GM12878 (cell line): ENCODE measurements at regions not wholly inside any gene's neighbourhood (a gene's known extent, or its start where the extent isn't known, plus 50 kb on each side); places are given as distances from the start of the nearest gene placed in this dataset.

Experiments
- ATAC-seq: fragments of 200-7000 bp; cut with Tn5 transposase; 3 replicates; pipeline ENCODE4 v1.9.1; 2020; ENCODE audit warnings: mild to moderate bottlenecking, moderate library complexity
- BruUV-seq: library from RNA; stranded (reverse); fragments of 400-500 nt; replicated peaks from 2 replicates; lab custom pipeline; 2021; lab: Mats Ljungman, UMichigan
- CTCF ChIA-PET: fragments of 300-600 bp; sonication (Branson Sonifier 250); formaldehyde crosslinking; extraction: SDS; loops from one replicate; lab custom pipeline; 2021; ENCODE audit warnings: inconsistent platforms; lab: Yijun Ruan, JAX
- POLR2A ChIA-PET: fragments of 350-600 bp; formaldehyde crosslinking; extraction: SDS; loops from one replicate; lab custom pipeline; 2021; ENCODE audit warnings: inconsistent platforms; lab: Charles Lee
- RAD21 ChIA-PET: fragments of 300-600 bp; sonication (Branson Sonifier 250); formaldehyde crosslinking; loops from one replicate; lab custom pipeline; 2023; ENCODE audit warnings: antibody characterized with exemption; ENCODE audit not compliant: unreplicated experiment; lab: Charles Lee
- SMC1A ChIA-PET: fragments of 300-600 bp; sonication (Branson Sonifier 250); formaldehyde crosslinking; loops from one replicate; lab custom pipeline; 2023; ENCODE audit not compliant: unreplicated experiment, uncharacterized antibody; lab: Charles Lee
- DNase-seq: peaks from one replicate; pipeline ENCODE4 v3.0.0-alpha.2; 2011; ENCODE audit warnings: low read depth, low spot score
- FAIRE-seq: peaks from 3 replicates; lab custom pipeline; 2011; peaks lifted over from hg19 to GRCh38; lab: Jason Lieb, UNC
- H2AFZ ChIP-seq: 2 replicates; pipeline ENCODE4 v1.6.0; 2011; ENCODE audit warnings: low read depth, low read length, control low read depth; ENCODE audit not compliant: control insufficient read depth
- H3K27ac ChIP-seq: 2 replicates; pipeline ENCODE4 v1.5.1; 2011; ENCODE audit warnings: control low read depth; ENCODE audit not compliant: control insufficient read depth, insufficient read depth
- H3K27me3 ChIP-seq, 2 experiments: replicated peaks in 1 of 2; 2 replicates each; pipeline versions ENCODE4 v1.6.0 to v1.6.1; 2011; ENCODE audit warnings: low read length in 1 of 2; ENCODE audit not compliant: control insufficient read depth in 2 of 2, insufficient read depth in 2 of 2
- H3K36me3 ChIP-seq, 2 experiments: 2 replicates each; pipeline ENCODE4 v1.5.1; 2011; ENCODE audit warnings: low read length in 1 of 2; ENCODE audit not compliant: control insufficient read depth in 2 of 2, insufficient read depth in 2 of 2
- H3K4me1 ChIP-seq: 2 replicates; pipeline ENCODE4 v1.6.1; 2011; ENCODE audit warnings: mild to moderate bottlenecking, low read length, moderate library complexity, mixed read lengths; ENCODE audit not compliant: control insufficient read depth, insufficient read depth
- H3K4me2 ChIP-seq: 2 replicates; pipeline ENCODE4 v1.6.0; 2011; ENCODE audit warnings: control low read depth; ENCODE audit not compliant: control insufficient read depth, insufficient read depth
- H3K4me3 ChIP-seq: fragments of 200-600 bp; sonication (generic); 2 replicates; pipeline ENCODE4 v1.5.1; 2016
- H3K79me2 ChIP-seq: 2 replicates; pipeline ENCODE4 v1.6.0; 2011; ENCODE audit warnings: low read length; ENCODE audit not compliant: control insufficient read depth, insufficient read depth
- H3K9ac ChIP-seq: 2 replicates; pipeline ENCODE4 v1.8.0; 2011; ENCODE audit warnings: low read length, control low read depth, mixed read lengths; ENCODE audit not compliant: control insufficient read depth, insufficient read depth
- H3K9me3 ChIP-seq: replicated peaks from 3 replicates; pipeline ENCODE4 v1.5.1; 2011; ENCODE audit warnings: mild to moderate bottlenecking, low read length; ENCODE audit not compliant: control insufficient read depth, insufficient read depth
- H4K20me1 ChIP-seq: 2 replicates; pipeline ENCODE4 v1.6.0; 2011; ENCODE audit not compliant: control insufficient read depth, insufficient read depth
- BRCA1 ChIP-seq: IDR thresholded peaks from 2 replicates; pipeline ENCODE4 v1.6.1; 2011; ENCODE audit warnings: low read depth, low read length, improper control_type of control experiment
- CBX5 ChIP-seq: sonication (generic); IDR thresholded peaks from 2 replicates; pipeline ENCODE4 v1.6.1; 2016; ENCODE audit warnings: low read depth, moderate library complexity, mild to moderate bottlenecking, inconsistent platforms
- EGR1 ChIP-seq, 2 experiments: IDR thresholded peaks; 1 replicate in 1 of 2; 2 replicates in 1 of 2; pipeline ENCODE4 v1.6.1; 2011 to 2012; ENCODE audit warnings: low read depth in 2 of 2, low read length in 2 of 2, borderline replicate concordance in 1 of 2, mild to moderate bottlenecking in 1 of 2, moderate library complexity in 1 of 2
- NFIC ChIP-seq: IDR thresholded peaks from 2 replicates; pipeline ENCODE4 v1.6.1; 2012; ENCODE audit warnings: low read depth, mild to moderate bottlenecking, inconsistent platforms, low read length, moderate library complexity
- NR2C2 ChIP-seq: IDR thresholded peaks from 2 replicates; pipeline ENCODE4 v1.6.1; 2011; ENCODE audit warnings: borderline replicate concordance, low read depth; ENCODE audit not compliant: control insufficient read depth, insufficient read length
- STAT1 ChIP-seq: fragments of 450-650 bp; conservative IDR thresholded peaks from 2 replicates; pipeline ENCODE4 v1.6.1; 2014; ENCODE audit warnings: antibody characterized with exemption, mild to moderate bottlenecking
- TCF7 ChIP-seq: IDR thresholded peaks from 2 replicates; pipeline ENCODE4 v1.6.1; 2014; ENCODE audit warnings: antibody characterized with exemption, borderline replicate concordance
- WGBS: methylation state at CpG from one replicate; pipeline ENCODE4 v1.1.6; 2016; ENCODE audit warnings: low lambda C conversion rate; ENCODE audit not compliant: insufficient replicate concordance, insufficient coverage; ENCODE audit errors: missing lambda C conversion rate; 5-methylcytosine and 5-hydroxymethylcytosine counted together
- in situ Hi-C: fragments of 300-500 bp; cut with MboI; formaldehyde crosslinking; loops from 9 replicates; pipeline ENCODE4 v1.14.3; 2018; ENCODE audit warnings: mixed read lengths
- intact Hi-C: fragments of 100-400 bp; cut with micrococcal nuclease; formaldehyde crosslinking; loops from one replicate; pipeline ENCODE4 v1.14.2; 2022; ENCODE audit not compliant: unreplicated experiment
- TF ChIP-seq, protein P1 (sequence below): fragments of 450-650 bp; IDR thresholded peaks from 2 replicates; pipeline ENCODE4 v1.6.1; 2017; ENCODE audit warnings: antibody characterized with exemption, mild to moderate bottlenecking, moderate library complexity

GRCh38 chr14:96623676-96624484, 121.7 kb downstream of the PAPOLA start:
- Histone ChIP-seq H3K4me1 (no peaks in the 10 kb centered on the region), H3K36me3 (no peaks in the 10 kb centered on the region), H3K27ac (no peak overlapping the region), H4K20me1 (no peaks in the 10 kb centered on the region), H3K9ac (no peak overlapping the region), H3K4me2 (no peak overlapping the region), H3K27me3 (no peaks in the 10 kb centered on the region), H3K4me3 (no peak overlapping the region), H3K9me3 (no peaks in the 10 kb centered on the region)
- ChIA-PET CTCF (interaction anchor here (0.7 kb wide), 1 partner anchor 1286 kb away, joined by 3 read pairs; no protein-coding TSS in a partner anchor), RAD21 (no interaction called here), SMC1A (no interaction called here)
- 57% methylated on average over 34 of the region's 34 CpGs for WGBS
- in situ Hi-C loops: no loop called here
- ATAC-seq: no peak
- no TSS peak for BruUV-seq
- no peak for DNase-seq
- FAIRE-seq: no peak
- no peak for TF ChIP-seq NFIC
- TF ChIP-seq, all 136 proteins: peak for 0
- Histone ChIP-seq H3K79me2 (no peaks in the 10 kb centered on the region), H2AFZ (no peak overlapping the region)
- POLR2A ChIA-PET: no interaction called here
- intact Hi-C loops: no loop called here

- SMC1A ChIA-PET: no interaction called here
- H3K9me3 ChIP-seq: no peaks in the 10 kb centered on the region; the same call in 2 of the 3 replicates
- TF ChIP-seq NR2C2 (no peak), BRCA1 (no peak), EGR1 (IDR thresholded peaks at IDR 0.05; ENCODE audit: borderline replicate concordance in 1 of 2, low read depth in 2 of 2, low read length in 2 of 2) (no peak), CBX5 (no peak), TCF7 (no peak), STAT1 (no peak)
- TF ChIP-seq, protein P1, sequence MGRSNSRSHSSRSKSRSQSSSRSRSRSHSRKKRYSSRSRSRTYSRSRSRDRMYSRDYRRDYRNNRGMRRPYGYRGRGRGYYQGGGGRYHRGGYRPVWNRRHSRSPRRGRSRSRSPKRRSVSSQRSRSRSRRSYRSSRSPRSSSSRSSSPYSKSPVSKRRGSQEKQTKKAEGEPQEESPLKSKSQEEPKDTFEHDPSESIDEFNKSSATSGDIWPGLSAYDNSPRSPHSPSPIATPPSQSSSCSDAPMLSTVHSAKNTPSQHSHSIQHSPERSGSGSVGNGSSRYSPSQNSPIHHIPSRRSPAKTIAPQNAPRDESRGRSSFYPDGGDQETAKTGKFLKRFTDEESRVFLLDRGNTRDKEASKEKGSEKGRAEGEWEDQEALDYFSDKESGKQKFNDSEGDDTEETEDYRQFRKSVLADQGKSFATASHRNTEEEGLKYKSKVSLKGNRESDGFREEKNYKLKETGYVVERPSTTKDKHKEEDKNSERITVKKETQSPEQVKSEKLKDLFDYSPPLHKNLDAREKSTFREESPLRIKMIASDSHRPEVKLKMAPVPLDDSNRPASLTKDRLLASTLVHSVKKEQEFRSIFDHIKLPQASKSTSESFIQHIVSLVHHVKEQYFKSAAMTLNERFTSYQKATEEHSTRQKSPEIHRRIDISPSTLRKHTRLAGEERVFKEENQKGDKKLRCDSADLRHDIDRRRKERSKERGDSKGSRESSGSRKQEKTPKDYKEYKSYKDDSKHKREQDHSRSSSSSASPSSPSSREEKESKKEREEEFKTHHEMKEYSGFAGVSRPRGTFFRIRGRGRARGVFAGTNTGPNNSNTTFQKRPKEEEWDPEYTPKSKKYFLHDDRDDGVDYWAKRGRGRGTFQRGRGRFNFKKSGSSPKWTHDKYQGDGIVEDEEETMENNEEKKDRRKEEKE: no peak
- TF ChIP-seq, all 136 proteins: peak for 0
- Histone ChIP-seq H4K20me1 (no peaks in the 10 kb centered on the region), H3K79me2 (no peaks in the 10 kb centered on the region), H3K36me3 (no peaks in the 10 kb centered on the region), H3K9ac (no peak overlapping the region), H3K4me2 (no peak overlapping the region), H3K4me1 (no peaks in the 10 kb centered on the region), H3K27ac (no peak overlapping the region), H2AFZ (no peak overlapping the region), H3K4me3 (no peak overlapping the region), H3K27me3 (no peaks in the 10 kb centered on the region)
- 56% methylated on average over 37 of the region's 37 CpGs for WGBS
- BruUV-seq: no TSS peak
- POLR2A ChIA-PET: no interaction called here
- no peak for ATAC-seq
- intact Hi-C loops (no loop called here), in situ Hi-C loops (no loop called here)
- FAIRE-seq: no peak
- CTCF ChIA-PET: interaction anchor here (0.7 kb wide), 1 partner anchor 1287 kb away, joined by 3 read pairs; no protein-coding TSS in a partner anchor
- RAD21 ChIA-PET: no interaction called here
- DNase-seq: no peak
Observed at GRCh38 chr14:96624661-96625425, 122.7 kb downstream of the PAPOLA start.
